ENCODE measurements at regions not wholly inside any gene's neighbourhood (a gene's known extent, or its start where the extent isn't known, plus 50 kb on each side); places are given as distances from the start of the nearest gene placed in this dataset.

DNA sequence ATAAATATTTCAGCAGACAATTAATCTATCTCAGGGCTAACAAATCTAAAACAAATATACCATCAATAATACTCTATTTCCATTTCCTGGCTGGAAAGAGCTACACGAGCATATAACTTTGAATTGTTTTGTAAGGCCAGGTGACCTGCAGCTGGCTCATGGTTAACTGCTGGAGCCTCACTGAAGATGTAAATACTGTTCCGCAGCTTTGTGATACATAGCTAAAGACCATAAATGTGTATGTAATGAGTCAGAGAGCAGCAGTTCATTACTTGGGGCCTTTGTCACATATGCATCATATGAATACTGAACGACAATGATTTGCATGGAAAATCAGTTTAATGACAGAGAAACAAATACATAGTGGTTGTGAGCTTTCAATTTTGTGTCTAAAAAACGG, 109.4 kb upstream of the CCN2 start:
- TF ChIP-seq CREB1 (IDR thresholded peaks at IDR 0.05; ENCODE audit: low read depth) (no peak), EGR1 (IDR thresholded peaks at IDR 0.05) (no peak), RAD21 (IDR thresholded peaks at IDR 0.05; ENCODE audit: low read depth) (no peak), EP300 (IDR thresholded peaks at IDR 0.05; ENCODE audit: borderline replicate concordance) (no peak), REST (IDR thresholded peaks at IDR 0.05; ENCODE audit: low read depth) (no peak), NFIC (IDR thresholded peaks at IDR 0.05) (no peak), ZBTB7A (IDR thresholded peaks at IDR 0.05; ENCODE audit: low read depth) (no peak), TAF1 (IDR thresholded peaks at IDR 0.05; ENCODE audit: low read depth) (no peak), FOXM1 (IDR thresholded peaks at IDR 0.05; ENCODE audit: borderline replicate concordance, low read depth) (no peak), CEBPB (IDR thresholded peaks at IDR 0.05) (no peak), TCF12 (IDR thresholded peaks at IDR 0.05; ENCODE audit: low read depth) (no peak), TEAD4 (IDR thresholded peaks at IDR 0.05) (no peak), YY1 (IDR thresholded peaks at IDR 0.05; ENCODE audit: low read depth) (no peak), USF1 (IDR thresholded peaks at IDR 0.05) (no peak)
- TF ChIP-seq, protein P1, sequence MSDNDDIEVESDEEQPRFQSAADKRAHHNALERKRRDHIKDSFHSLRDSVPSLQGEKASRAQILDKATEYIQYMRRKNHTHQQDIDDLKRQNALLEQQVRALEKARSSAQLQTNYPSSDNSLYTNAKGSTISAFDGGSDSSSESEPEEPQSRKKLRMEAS (IDR thresholded peaks at IDR 0.05), result no peak

DNA sequence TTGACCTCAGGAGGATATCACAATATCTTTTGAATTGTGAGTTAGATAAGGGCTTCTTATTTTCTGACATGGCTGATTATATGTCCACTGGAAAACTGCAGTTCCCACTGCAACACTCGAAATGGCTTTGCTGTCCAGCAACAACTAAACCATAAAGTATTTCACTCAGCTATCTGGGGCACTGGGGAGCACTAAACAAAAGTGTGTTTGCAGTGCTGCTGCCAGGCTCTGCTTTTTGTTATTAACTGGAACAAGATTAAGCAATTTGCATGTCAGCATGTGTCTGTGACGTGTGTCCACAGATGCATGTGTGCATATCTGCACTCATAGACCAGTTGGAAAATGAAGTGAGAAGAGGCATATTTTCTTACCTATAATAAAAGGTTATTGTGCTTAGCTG, 107.8 kb upstream of the CCN2 start:
- no peak for TF ChIP-seq EGR1 (IDR thresholded peaks at IDR 0.05)
- no peak for TF ChIP-seq TAF1 (IDR thresholded peaks at IDR 0.05; ENCODE audit: low read depth)
- TF ChIP-seq TCF12 (IDR thresholded peaks at IDR 0.05; ENCODE audit: low read depth), result no peak
- no peak for TF ChIP-seq NFIC (IDR thresholded peaks at IDR 0.05)
- no peak for TF ChIP-seq CEBPB (IDR thresholded peaks at IDR 0.05)
- TF ChIP-seq YY1 (IDR thresholded peaks at IDR 0.05; ENCODE audit: low read depth), result no peak
- TF ChIP-seq, protein P1 (IDR thresholded peaks at IDR 0.05), result no peak
- no peak for TF ChIP-seq EP300 (IDR thresholded peaks at IDR 0.05; ENCODE audit: borderline replicate concordance)
- no peak for TF ChIP-seq CREB1 (IDR thresholded peaks at IDR 0.05; ENCODE audit: low read depth)
- no peak for TF ChIP-seq FOXM1 (IDR thresholded peaks at IDR 0.05; ENCODE audit: borderline replicate concordance, low read depth)
- no peak for TF ChIP-seq REST (IDR thresholded peaks at IDR 0.05; ENCODE audit: low read depth)

DNA sequence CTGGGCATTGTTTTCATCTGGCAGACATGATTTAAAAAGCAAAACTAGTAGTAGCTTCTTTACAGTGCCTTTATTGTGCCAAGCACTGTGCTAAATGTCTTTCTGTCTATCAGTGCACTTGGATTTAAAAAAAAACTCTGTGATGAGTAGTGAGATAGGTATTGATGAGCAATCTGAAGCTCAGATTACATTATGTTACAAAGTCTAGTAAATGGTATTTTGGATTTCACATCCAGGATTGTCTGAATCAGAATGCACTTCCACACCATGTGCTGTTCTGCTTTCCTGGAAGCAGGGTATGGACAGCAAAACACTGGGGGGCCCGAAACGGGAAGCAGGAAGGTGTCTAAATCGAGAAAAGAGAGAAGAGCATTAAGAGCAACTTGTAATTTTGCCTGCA, 103.4 kb upstream of the CCN2 start:
- TF ChIP-seq TAF1 (IDR thresholded peaks at IDR 0.05; ENCODE audit: low read depth) (no peak), EGR1 (IDR thresholded peaks at IDR 0.05) (no peak), EP300 (IDR thresholded peaks at IDR 0.05; ENCODE audit: borderline replicate concordance) (no peak), YY1 (IDR thresholded peaks at IDR 0.05; ENCODE audit: low read depth) (no peak), REST (IDR thresholded peaks at IDR 0.05; ENCODE audit: low read depth) (no peak), TEAD4 (IDR thresholded peaks at IDR 0.05) (no peak), NFIC (IDR thresholded peaks at IDR 0.05) (no peak), TCF12 (IDR thresholded peaks at IDR 0.05; ENCODE audit: low read depth) (no peak), FOXM1 (IDR thresholded peaks at IDR 0.05; ENCODE audit: borderline replicate concordance, low read depth) (no peak), ZBTB7A (IDR thresholded peaks at IDR 0.05; ENCODE audit: low read depth) (no peak), CEBPB (IDR thresholded peaks at IDR 0.05) (no peak), RAD21 (IDR thresholded peaks at IDR 0.05; ENCODE audit: low read depth) (no peak), USF1 (IDR thresholded peaks at IDR 0.05) (no peak), CREB1 (IDR thresholded peaks at IDR 0.05; ENCODE audit: low read depth) (no peak)
- TF ChIP-seq, protein P1 (IDR thresholded peaks at IDR 0.05), result no peak

DNA sequence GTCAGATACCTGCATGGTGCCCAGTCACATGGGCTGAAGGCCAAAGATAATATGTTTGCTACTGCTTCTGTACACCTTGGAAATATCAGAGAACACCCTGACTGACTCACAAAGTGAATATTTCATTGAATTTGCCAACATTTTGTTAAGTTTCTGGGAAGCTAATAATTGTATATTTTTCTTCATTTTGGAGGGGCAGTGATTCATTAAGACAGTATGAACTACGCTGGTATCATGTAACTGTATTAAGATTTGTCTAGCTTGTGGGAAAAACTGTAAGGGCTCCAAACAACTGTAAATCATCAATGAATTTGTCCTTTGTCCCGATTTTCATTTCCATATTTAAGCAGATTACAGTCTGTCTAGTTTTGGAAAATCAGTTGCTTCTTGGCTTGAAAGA, 102.3 kb upstream of the CCN2 start:
- TF ChIP-seq NFIC (IDR thresholded peaks at IDR 0.05) (no peak), TEAD4 (IDR thresholded peaks at IDR 0.05) (no peak), TCF12 (IDR thresholded peaks at IDR 0.05; ENCODE audit: low read depth) (no peak), CEBPB (IDR thresholded peaks at IDR 0.05) (no peak), ZBTB7A (IDR thresholded peaks at IDR 0.05; ENCODE audit: low read depth) (no peak), REST (IDR thresholded peaks at IDR 0.05; ENCODE audit: low read depth) (no peak), EP300 (IDR thresholded peaks at IDR 0.05; ENCODE audit: borderline replicate concordance) (no peak), YY1 (IDR thresholded peaks at IDR 0.05; ENCODE audit: low read depth) (no peak), RAD21 (IDR thresholded peaks at IDR 0.05; ENCODE audit: low read depth) (no peak), USF1 (IDR thresholded peaks at IDR 0.05) (no peak), TAF1 (IDR thresholded peaks at IDR 0.05; ENCODE audit: low read depth) (no peak), FOXM1 (IDR thresholded peaks at IDR 0.05; ENCODE audit: borderline replicate concordance, low read depth) (no peak), CREB1 (IDR thresholded peaks at IDR 0.05; ENCODE audit: low read depth) (no peak), EGR1 (IDR thresholded peaks at IDR 0.05) (no peak)
- TF ChIP-seq, protein P1 (IDR thresholded peaks at IDR 0.05), result no peak

Data from Ishikawa (cell line).